Transverse colon (tissue), 4 donors: ENCODE measurements at regions not wholly inside any gene's neighbourhood (a gene's known extent, or its start where the extent isn't known, plus 50 kb on each side); places are given as distances from the start of the nearest gene placed in this dataset.

Source experiments
- DNase-seq: peaks from one replicate; pipeline ENCODE4 v3.0.0-alpha.2; 2019
- H3K27ac ChIP-seq, 4 donors: fragments of 200-600 bp; sonication (generic); 2 replicates each; pipeline ENCODE4 v1.5.1; 2016 to 2018; ENCODE audit warnings: inconsistent platforms in 4 of 4
- H3K27me3 ChIP-seq: fragments of 200-600 bp; sonication (generic); 2 replicates; pipeline ENCODE4 v1.5.1; 2017; ENCODE audit warnings: inconsistent platforms
- H3K36me3 ChIP-seq, 4 donors: fragments of 200-600 bp; sonication (generic); 2 replicates each; pipeline ENCODE4 v1.5.1; 2017 to 2019; ENCODE audit warnings: inconsistent platforms in 4 of 4
- H3K4me1 ChIP-seq, 4 donors: fragments of 200-600 bp; sonication (generic); 2 replicates each; pipeline ENCODE4 v1.5.1; 2017 to 2020; ENCODE audit warnings: inconsistent platforms in 4 of 4
- H3K4me3 ChIP-seq, 4 donors: fragments of 200-600 bp; sonication (generic); 1 replicate in 1 of 4; 2 replicates in 3 of 4; pipeline versions ENCODE4 v1.5.1 to v1.6.1; 2017 to 2019; ENCODE audit warnings: inconsistent platforms in 4 of 4
- H3K9me3 ChIP-seq, 2 donors: fragments of 200-600 bp; sonication (generic); 2 replicates each; pipeline ENCODE4 v1.5.1; 2017 to 2019; ENCODE audit warnings: inconsistent platforms in 2 of 2
- CTCF ChIP-seq, 5 experiments: fragments of 200-600 bp in 3 of 5; fragments of 450-650 bp in 2 of 5; sonication (generic) in 3 of 5; IDR thresholded peaks; 1 replicate in 2 of 5; 2 replicates in 3 of 5; pipeline ENCODE4 v1.5.1; 2016 to 2017; ENCODE audit warnings: antibody characterized with exemption in 5 of 5, inconsistent platforms in 3 of 5, mild to moderate bottlenecking in 2 of 5, moderate library complexity in 1 of 5
- EP300 ChIP-seq: sonication (generic); formaldehyde crosslinking; IDR thresholded peaks from one replicate; pipeline ENCODE4 v1.6.1; 2017; ENCODE audit warnings: antibody characterized with exemption, low read depth
- POLR2A ChIP-seq: fragments of 450-650 bp; IDR thresholded peaks from one replicate; pipeline ENCODE4 v1.6.1; 2016; ENCODE audit warnings: antibody characterized with exemption, mild to moderate bottlenecking, moderate library complexity
- POLR2AphosphoS5 ChIP-seq, 3 donors: sonication (generic); formaldehyde crosslinking; IDR thresholded peaks; one replicate each; pipeline ENCODE4 v1.6.1; 2016; ENCODE audit warnings: antibody characterized with exemption in 3 of 3
- WGBS, 2 donors: methylation state at CpG; one replicate each; pipeline ENCODE4 v1.1.5; 2018; ENCODE audit warnings: low coverage in 1 of 2; 5-methylcytosine and 5-hydroxymethylcytosine counted together
- in situ Hi-C, 4 donors: fragments of 200-750 bp; cut with MboI; loops; one replicate each; pipeline versions ENCODE4 v1.15.0 to v1.15.1; 2017; ENCODE audit warnings: low sequenced_read_pairs in 3 of 4, low pct_ligation_motif_present in 1 of 4, low pct_unique_long_range_greater_than_20kb in 1 of 4
- intact Hi-C: fragments of 100-400 bp; cut with DNase I; formaldehyde crosslinking; loops from one replicate; pipeline ENCODE4 v1.15.1; 2023; ENCODE audit warnings: low total_unique reads

GRCh38 chr5:16384804-16385203 lies 80.8 kb downstream of the ZNF622 start:
- no peak overlapping the region for H3K4me3 ChIP-seq
- intact Hi-C loops (no loop called here), in situ Hi-C loops (no loop called here)
- H3K36me3 ChIP-seq, result no peaks in the 10 kb centered on the region
- no peak for DNase-seq
- H3K27ac ChIP-seq, result no peak overlapping the region
- WGBS, 2 donors, result 77 to 82% methylated on average over 4 of the region's 4 CpGs
- no peaks in the 10 kb centered on the region for H3K9me3 ChIP-seq
- no peaks in the 10 kb centered on the region for H3K27me3 ChIP-seq
- no peak for TF ChIP-seq POLR2AphosphoS5 (IDR thresholded peaks at IDR 0.05)
- TF ChIP-seq EP300, result no peak
- TF ChIP-seq POLR2A, result no peak
- no peak for TF ChIP-seq CTCF (IDR thresholded peaks at IDR 0.05)
- no peaks in the 10 kb centered on the region for H3K4me1 ChIP-seq

- H3K4me1 ChIP-seq, result no peaks in the 10 kb centered on the region
These were observed 81.4 kb downstream of the ZNF622 start for GRCh38 chr5:16384222-16384621.

GRCh38 chr5:16383544-16384052 lies 82.0 kb downstream of the ZNF622 start:
- in situ Hi-C loops, result no loop called here
- H3K9me3 ChIP-seq, result no peaks in the 10 kb centered on the region
- intact Hi-C loops, result no loop called here
- H3K36me3 ChIP-seq, result no peaks in the 10 kb centered on the region
- no peaks in the 10 kb centered on the region for H3K4me1 ChIP-seq
- WGBS, 2 donors, result 90 to 91% methylated on average over 1 to 2 of the region's 2 CpGs
- DNase-seq, result no peak
- no peak overlapping the region for H3K27ac ChIP-seq
- TF ChIP-seq EP300 (no peak), CTCF (IDR thresholded peaks at IDR 0.05) (no peak), POLR2A (no peak), POLR2AphosphoS5 (IDR thresholded peaks at IDR 0.05) (no peak)
- no peak overlapping the region for H3K4me3 ChIP-seq
- no peaks in the 10 kb centered on the region for H3K27me3 ChIP-seq

More at GRCh38 chr5:16384222-16384621, 81.4 kb downstream of the ZNF622 start:
- TF ChIP-seq CTCF (IDR thresholded peaks at IDR 0.05) (no peak), POLR2AphosphoS5 (IDR thresholded peaks at IDR 0.05) (no peak), POLR2A (no peak), EP300 (no peak)
- Histone ChIP-seq H3K4me3 (no peak overlapping the region), H3K9me3 (no peaks in the 10 kb centered on the region), H3K27ac (no peak overlapping the region), H3K36me3 (no peaks in the 10 kb centered on the region), H3K27me3 (no peaks in the 10 kb centered on the region)
- intact Hi-C loops (no loop called here), in situ Hi-C loops (no loop called here)
- DNase-seq, result no peak
- 82 to 94% methylated on average over 5 of the region's 5 CpGs for WGBS, 2 donors

- no peak for TF ChIP-seq CTCF (IDR thresholded peaks at IDR 0.05)
- TF ChIP-seq EP300, result no peak
- TF ChIP-seq POLR2AphosphoS5 (IDR thresholded peaks at IDR 0.05), result no peak
- TF ChIP-seq POLR2A, result no peak
- Histone ChIP-seq H3K27me3 (no peaks in the 10 kb centered on the region), H3K36me3 (no peaks in the 10 kb centered on the region), H3K4me3 (no peak overlapping the region), H3K9me3 (no peaks in the 10 kb centered on the region), H3K4me1 (no peaks in the 10 kb centered on the region), H3K27ac (no peak overlapping the region)
- DNase-seq, result no peak
- in situ Hi-C loops (no loop called here), intact Hi-C loops (no loop called here)
These were observed 83.6 kb downstream of the ZNF622 start for GRCh38 chr5:16382047-16382446.
